ENCODE measurements at regions not wholly inside any gene's neighbourhood (a gene's known extent, or its start where the extent isn't known, plus 50 kb on each side); places are given as distances from the start of the nearest gene placed in this dataset.

DNA sequence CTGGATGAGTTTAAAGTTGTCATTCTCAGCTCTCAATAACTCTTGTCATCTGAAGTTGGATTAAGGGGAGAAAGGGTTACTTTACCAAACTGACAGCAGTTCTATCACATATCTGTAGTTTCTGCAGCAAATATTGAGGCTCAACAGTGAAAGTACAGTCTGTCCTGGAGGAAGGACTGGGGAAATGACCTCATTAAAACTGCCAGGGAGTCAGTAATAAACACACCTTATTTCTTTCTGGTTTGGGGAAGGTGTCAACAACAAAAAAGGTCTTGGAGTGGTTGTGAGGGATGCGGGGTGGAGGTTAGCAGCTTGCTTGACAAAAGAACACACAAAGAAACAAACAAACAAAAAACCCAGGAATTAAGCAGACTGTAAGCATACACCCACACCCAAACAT lies 1418.0 kb downstream of the STIM2 start:
- TF ChIP-seq, protein P1, sequence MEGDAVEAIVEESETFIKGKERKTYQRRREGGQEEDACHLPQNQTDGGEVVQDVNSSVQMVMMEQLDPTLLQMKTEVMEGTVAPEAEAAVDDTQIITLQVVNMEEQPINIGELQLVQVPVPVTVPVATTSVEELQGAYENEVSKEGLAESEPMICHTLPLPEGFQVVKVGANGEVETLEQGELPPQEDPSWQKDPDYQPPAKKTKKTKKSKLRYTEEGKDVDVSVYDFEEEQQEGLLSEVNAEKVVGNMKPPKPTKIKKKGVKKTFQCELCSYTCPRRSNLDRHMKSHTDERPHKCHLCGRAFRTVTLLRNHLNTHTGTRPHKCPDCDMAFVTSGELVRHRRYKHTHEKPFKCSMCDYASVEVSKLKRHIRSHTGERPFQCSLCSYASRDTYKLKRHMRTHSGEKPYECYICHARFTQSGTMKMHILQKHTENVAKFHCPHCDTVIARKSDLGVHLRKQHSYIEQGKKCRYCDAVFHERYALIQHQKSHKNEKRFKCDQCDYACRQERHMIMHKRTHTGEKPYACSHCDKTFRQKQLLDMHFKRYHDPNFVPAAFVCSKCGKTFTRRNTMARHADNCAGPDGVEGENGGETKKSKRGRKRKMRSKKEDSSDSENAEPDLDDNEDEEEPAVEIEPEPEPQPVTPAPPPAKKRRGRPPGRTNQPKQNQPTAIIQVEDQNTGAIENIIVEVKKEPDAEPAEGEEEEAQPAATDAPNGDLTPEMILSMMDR (IDR thresholded peaks at IDR 0.05) = no peak
- TF ChIP-seq POLR2A (IDR thresholded peaks at IDR 0.05) = no peak
- no peak for TF ChIP-seq POLR2AphosphoS5 (IDR thresholded peaks at IDR 0.05)
